Neural progenitor cell (in vitro differentiated cells): ENCODE measurements at regions not wholly inside any gene's neighbourhood (a gene's known extent, or its start where the extent isn't known, plus 50 kb on each side); places are given as distances from the start of the nearest gene placed in this dataset.

Source experiments
- DNase-seq: peaks from one replicate; pipeline ENCODE4 v3.0.0-alpha.2; 2016; ENCODE audit warnings: low spot score
- H2AFZ ChIP-seq: fragments of 200-600 bp; sonication (generic); replicated peaks from 2 replicates; pipeline ENCODE4 v1.6.1; 2016; ENCODE audit warnings: antibody characterized with exemption
- H3F3A ChIP-seq: fragments of 200-600 bp; sonication (generic); 2 replicates; pipeline ENCODE4 v1.6.1; 2016; ENCODE audit warnings: antibody characterized with exemption, low read depth
- H3K27ac ChIP-seq: fragments of 200-600 bp; sonication (generic); 2 replicates; pipeline ENCODE4 v1.5.1; 2016; ENCODE audit warnings: mild to moderate bottlenecking
- H3K27me3 ChIP-seq: fragments of 200-600 bp; sonication (generic); 2 replicates; pipeline ENCODE4 v1.6.1; 2016; ENCODE audit warnings: mild to moderate bottlenecking, moderate library complexity
- H3K36me3 ChIP-seq: fragments of 200-600 bp; sonication (generic); 2 replicates; pipeline ENCODE4 v1.5.1; 2016
- H3K4me1 ChIP-seq: fragments of 200-600 bp; sonication (generic); 2 replicates; pipeline ENCODE4 v1.6.1; 2016; ENCODE audit warnings: mixed run types
- H3K4me2 ChIP-seq: fragments of 200-600 bp; sonication (generic); 2 replicates; pipeline ENCODE4 v1.6.1; 2016
- H3K4me3 ChIP-seq: fragments of 200-600 bp; sonication (generic); 2 replicates; pipeline ENCODE4 v1.5.1; 2016
- H3K79me2 ChIP-seq: fragments of 200-600 bp; sonication (generic); 2 replicates; pipeline ENCODE4 v1.6.1; 2016; ENCODE audit warnings: low read depth
- H3K9ac ChIP-seq: fragments of 200-600 bp; sonication (generic); 2 replicates; pipeline ENCODE4 v1.6.1; 2016
- H3K9me3 ChIP-seq: fragments of 200-600 bp; sonication (generic); 2 replicates; pipeline ENCODE4 v1.5.1; 2016; ENCODE audit warnings: low read depth
- H4K20me1 ChIP-seq: fragments of 200-600 bp; sonication (generic); 2 replicates; pipeline ENCODE4 v1.6.1; 2016; ENCODE audit warnings: low read depth
- H3K27ac Mint-ChIP-seq: 3 replicates; pipeline ENCODE4 v1.8.0; 2021; ENCODE audit warnings: mixed read lengths
- H3K27me3 Mint-ChIP-seq: 2 replicates; pipeline ENCODE4 v1.8.0; 2022; ENCODE audit warnings: low read depth, mild to moderate bottlenecking, inconsistent platforms, moderate library complexity, mixed read lengths; ENCODE audit not compliant: insufficient read depth
- H3K36me3 Mint-ChIP-seq: 3 replicates; pipeline ENCODE4 v1.8.0; 2021; ENCODE audit warnings: mixed read lengths
- H3K4me1 Mint-ChIP-seq: 3 replicates; pipeline ENCODE4 v1.8.0; 2021; ENCODE audit warnings: mixed read lengths
- H3K4me3 Mint-ChIP-seq: 3 replicates; pipeline ENCODE4 v1.8.0; 2021; ENCODE audit warnings: mild to moderate bottlenecking, moderate library complexity, mixed read lengths
- H3K9me3 Mint-ChIP-seq: 3 replicates; pipeline ENCODE4 v1.8.0; 2020; ENCODE audit warnings: mixed read lengths
- EZH2 ChIP-seq: fragments of 200-600 bp; sonication (generic); IDR thresholded peaks from 2 replicates; pipeline ENCODE4 v1.6.1; 2017; ENCODE audit warnings: antibody characterized with exemption, mild to moderate bottlenecking, moderate library complexity
- EZH2phosphoT487 ChIP-seq: fragments of 200-600 bp; sonication (generic); IDR thresholded peaks from 2 replicates; pipeline ENCODE4 v1.6.1; 2017; ENCODE audit warnings: antibody characterized with exemption
- TF ChIP-seq, protein P1 (sequence below): fragments of 200-600 bp; sonication (generic); IDR thresholded peaks from 2 replicates; pipeline ENCODE4 v1.5.1; 2017; ENCODE audit warnings: antibody characterized with exemption, mild to moderate bottlenecking

DNA sequence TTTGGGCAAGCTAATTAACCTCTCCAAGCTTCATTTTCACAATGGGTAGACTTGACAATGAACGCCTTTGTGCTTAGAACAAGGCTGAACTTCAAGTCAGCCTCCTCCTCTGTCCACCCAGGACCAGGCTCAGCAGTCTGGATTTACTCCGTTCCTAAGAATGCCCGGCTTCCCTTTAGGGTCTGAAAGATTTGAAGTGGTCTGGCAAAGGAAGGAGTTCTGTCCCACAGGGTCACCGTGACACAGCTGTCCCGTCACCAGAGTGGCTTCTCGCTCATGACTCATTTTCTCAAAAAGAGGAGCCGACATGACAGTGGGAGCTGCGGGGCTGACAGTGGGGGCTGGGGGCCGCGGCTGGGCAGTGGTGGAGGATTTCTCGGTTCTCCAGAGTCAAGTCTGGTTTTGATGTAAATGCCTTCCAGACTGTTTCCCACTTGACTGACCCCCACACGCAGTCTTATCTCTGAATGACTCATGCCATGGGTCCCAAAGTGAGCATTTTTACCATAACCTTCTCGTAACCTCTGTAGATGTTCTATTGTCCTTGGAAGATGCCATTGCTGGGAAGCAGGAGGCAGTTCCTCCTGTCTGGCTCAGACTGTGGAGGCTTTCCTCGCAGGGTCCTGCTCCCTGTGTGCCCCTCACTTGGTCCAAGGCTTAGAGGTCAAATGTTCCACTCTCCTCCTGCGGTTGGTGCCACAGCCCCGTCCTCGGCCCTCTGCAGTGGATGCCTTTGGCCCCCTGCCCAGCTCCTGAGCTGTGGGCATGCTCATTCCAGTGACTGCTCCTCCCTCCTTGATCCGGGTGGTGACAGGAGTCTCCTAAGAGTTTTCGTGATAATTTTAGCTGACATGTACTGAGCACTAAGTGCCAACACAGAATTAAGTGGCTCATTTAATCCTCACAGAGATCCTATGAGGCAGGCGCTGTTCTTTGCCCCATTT lies 253.1 kb downstream of the FNDC1 start:
- Histone ChIP-seq H4K20me1 (no peaks in the 10 kb centered on the region), H3K79me2 (no peaks in the 10 kb centered on the region), H3K4me1 (no peaks in the 10 kb centered on the region), H3K27me3 (no peaks in the 10 kb centered on the region), H2AFZ (no peak overlapping the region), H3K4me3 (no peak overlapping the region), H3F3A (no peaks in the 10 kb centered on the region), H3K9me3 (no peaks in the 10 kb centered on the region), H3K4me2 (no peak overlapping the region), H3K36me3 (no peaks in the 10 kb centered on the region), H3K9ac (no peak overlapping the region), H3K27ac (no peak overlapping the region)
- Mint-ChIP-seq H3K27me3 (peaks cover 2% of the 10 kb centered on the region), H3K9me3 (no peaks in the 10 kb centered on the region), H3K27ac (peak overlapping the region; percentile 27), H3K4me1 (peaks cover 7% of the 10 kb centered on the region), H3K4me3 (no peak overlapping the region), H3K36me3 (no peaks in the 10 kb centered on the region)
- TF ChIP-seq EZH2 (no peak), EZH2phosphoT487 (no peak)
- TF ChIP-seq, protein P1, sequence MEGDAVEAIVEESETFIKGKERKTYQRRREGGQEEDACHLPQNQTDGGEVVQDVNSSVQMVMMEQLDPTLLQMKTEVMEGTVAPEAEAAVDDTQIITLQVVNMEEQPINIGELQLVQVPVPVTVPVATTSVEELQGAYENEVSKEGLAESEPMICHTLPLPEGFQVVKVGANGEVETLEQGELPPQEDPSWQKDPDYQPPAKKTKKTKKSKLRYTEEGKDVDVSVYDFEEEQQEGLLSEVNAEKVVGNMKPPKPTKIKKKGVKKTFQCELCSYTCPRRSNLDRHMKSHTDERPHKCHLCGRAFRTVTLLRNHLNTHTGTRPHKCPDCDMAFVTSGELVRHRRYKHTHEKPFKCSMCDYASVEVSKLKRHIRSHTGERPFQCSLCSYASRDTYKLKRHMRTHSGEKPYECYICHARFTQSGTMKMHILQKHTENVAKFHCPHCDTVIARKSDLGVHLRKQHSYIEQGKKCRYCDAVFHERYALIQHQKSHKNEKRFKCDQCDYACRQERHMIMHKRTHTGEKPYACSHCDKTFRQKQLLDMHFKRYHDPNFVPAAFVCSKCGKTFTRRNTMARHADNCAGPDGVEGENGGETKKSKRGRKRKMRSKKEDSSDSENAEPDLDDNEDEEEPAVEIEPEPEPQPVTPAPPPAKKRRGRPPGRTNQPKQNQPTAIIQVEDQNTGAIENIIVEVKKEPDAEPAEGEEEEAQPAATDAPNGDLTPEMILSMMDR = no peak
- no peak for DNase-seq

GRCh38 chr6:159421586-159421985 lies 252.4 kb downstream of the FNDC1 start:
- H3K79me2 ChIP-seq = no peaks in the 10 kb centered on the region
- no peak overlapping the region for H3K4me3 ChIP-seq
- no peaks in the 10 kb centered on the region for H4K20me1 ChIP-seq
- no peak overlapping the region for H3K9ac ChIP-seq
- H3F3A ChIP-seq = no peaks in the 10 kb centered on the region
- no peak overlapping the region for H3K27ac ChIP-seq
- Mint-ChIP-seq H3K4me1 (peaks cover 7% of the 10 kb centered on the region), H3K9me3 (no peaks in the 10 kb centered on the region), H3K36me3 (no peaks in the 10 kb centered on the region), H3K27ac (no peak overlapping the region), H3K27me3 (peaks cover 2% of the 10 kb centered on the region), H3K4me3 (peak overlapping the region; percentile 52)
- no peak for DNase-seq
- H3K27me3 ChIP-seq = no peaks in the 10 kb centered on the region
- no peaks in the 10 kb centered on the region for H3K4me1 ChIP-seq
- H3K36me3 ChIP-seq = no peaks in the 10 kb centered on the region
- H2AFZ ChIP-seq = no peak overlapping the region
- H3K4me2 ChIP-seq = no peak overlapping the region
- TF ChIP-seq, protein P1 = no peak
- TF ChIP-seq EZH2phosphoT487 = no peak
- no peaks in the 10 kb centered on the region for H3K9me3 ChIP-seq

DNA sequence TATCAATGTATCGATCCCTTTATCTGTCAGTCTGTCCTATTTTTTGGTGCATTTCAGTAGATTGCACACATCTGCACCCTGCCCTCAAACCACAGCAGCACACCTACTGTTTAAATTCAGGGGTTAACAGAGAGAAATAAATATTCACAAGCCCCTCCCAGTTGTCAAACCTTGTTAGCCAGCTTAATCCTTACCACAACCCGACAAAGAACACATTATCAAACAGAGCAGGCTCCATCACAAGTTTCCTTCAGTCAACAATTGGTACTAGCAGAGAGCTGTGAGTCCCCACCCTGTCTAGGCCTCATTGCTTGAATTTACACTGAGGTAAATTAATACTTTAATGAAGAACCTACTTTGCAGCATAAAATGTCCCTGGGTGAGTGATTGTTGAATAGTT lies 249.8 kb downstream of the FNDC1 start:
- Mint-ChIP-seq H3K36me3 (no peaks in the 10 kb centered on the region), H3K4me3 (no peak overlapping the region), H3K9me3 (peaks cover 8% of the 10 kb centered on the region), H3K27me3 (peaks cover 2% of the 10 kb centered on the region), H3K4me1 (peaks cover 7% of the 10 kb centered on the region), H3K27ac (no peak overlapping the region)
- Histone ChIP-seq H3K9me3 (peaks cover 17% of the 10 kb centered on the region), H2AFZ (no peak overlapping the region), H3K36me3 (no peaks in the 10 kb centered on the region), H3K27me3 (no peaks in the 10 kb centered on the region), H4K20me1 (no peaks in the 10 kb centered on the region), H3K4me2 (no peak overlapping the region), H3F3A (no peaks in the 10 kb centered on the region), H3K4me3 (no peak overlapping the region), H3K79me2 (no peaks in the 10 kb centered on the region), H3K4me1 (no peaks in the 10 kb centered on the region), H3K9ac (no peak overlapping the region), H3K27ac (no peak overlapping the region)
- TF ChIP-seq EZH2 (no peak), EZH2phosphoT487 (no peak)
- TF ChIP-seq, protein P1 = no peak
- no peak for DNase-seq
